IMR-90 (cell line): ENCODE measurements at regions not wholly inside any gene's neighbourhood (a gene's known extent, or its start where the extent isn't known, plus 50 kb on each side); places are given as distances from the start of the nearest gene placed in this dataset.

Experiments
- ATAC-seq: fragments of 200-7000 bp; cut with Tn5 transposase; 2 replicates; pipeline ENCODE4 v1.9.1; 2020; ENCODE audit warnings: low read depth, mild to moderate bottlenecking, moderate library complexity
- BruUV-seq: library from RNA; stranded (reverse); fragments of 400-500 nt; replicated peaks from 2 replicates; lab custom pipeline; 2021; lab: Mats Ljungman, UMichigan
- CTCF ChIA-PET: fragments of 300-600 bp; formaldehyde crosslinking; extraction: SDS; loops from one replicate; lab custom pipeline; 2021; ENCODE audit warnings: antibody characterized with exemption; lab: Yijun Ruan, JAX
- POLR2A ChIA-PET: fragments of 300-600 bp; sonication (Branson Sonifier 250); formaldehyde crosslinking; loops from one replicate; lab custom pipeline; 2022; ENCODE audit warnings: antibody characterized with exemption; ENCODE audit not compliant: unreplicated experiment; lab: Charles Lee
- DNase-seq: peaks from one replicate; pipeline ENCODE4 v3.0.0; 2013
- H2AFZ ChIP-seq: replicated peaks from 2 replicates; pipeline ENCODE3; 2013; ENCODE audit warnings: low read length, mild to moderate bottlenecking; ENCODE audit not compliant: poor library complexity
- H2AK5ac ChIP-seq: 2 replicates; pipeline ENCODE4 v1.6.1; 2013; ENCODE audit warnings: low read depth, low read length, inconsistent platforms
- H2AK9ac ChIP-seq: replicated peaks from 2 replicates; pipeline ENCODE3; 2013; ENCODE audit warnings: mild to moderate bottlenecking, low read depth, low read length, moderate library complexity; ENCODE audit not compliant: poor library complexity
- H2BK120ac ChIP-seq: 2 replicates; pipeline ENCODE4 v1.6.1; 2013; ENCODE audit warnings: low read depth, low read length, inconsistent platforms
- H2BK15ac ChIP-seq: 3 replicates; pipeline ENCODE4 v1.6.1; 2013; ENCODE audit warnings: low read depth, low read length, inconsistent platforms
- H2BK20ac ChIP-seq: 2 replicates; pipeline ENCODE4 v1.6.1; 2013; ENCODE audit warnings: low read depth, mild to moderate bottlenecking, inconsistent platforms, low read length, moderate library complexity
- H2BK5ac ChIP-seq: 2 replicates; pipeline ENCODE4 v1.6.1; 2013; ENCODE audit warnings: mild to moderate bottlenecking, low read depth, low read length, inconsistent platforms; ENCODE audit not compliant: poor library complexity, severe bottlenecking
- H3K14ac ChIP-seq: replicated peaks from 2 replicates; pipeline ENCODE4 v1.6.1; 2013; ENCODE audit warnings: low read depth, low read length, inconsistent platforms
- H3K18ac ChIP-seq: 2 replicates; pipeline ENCODE4 v1.6.1; 2013; ENCODE audit warnings: low read depth, low read length, control low read depth
- H3K23ac ChIP-seq: 2 replicates; pipeline ENCODE4 v1.6.1; 2013; ENCODE audit warnings: low read depth, low read length, inconsistent platforms
- H3K27ac ChIP-seq: 2 replicates; pipeline ENCODE4 v1.5.1; 2013; ENCODE audit warnings: mild to moderate bottlenecking, control low read depth, low read length; ENCODE audit not compliant: insufficient read depth
- H3K27me3 ChIP-seq: 2 replicates; pipeline ENCODE4 v1.6.1; 2013; ENCODE audit warnings: low read length; ENCODE audit not compliant: control insufficient read depth, insufficient read depth
- H3K36me3 ChIP-seq: 2 replicates; pipeline ENCODE4 v1.6.1; 2013; ENCODE audit warnings: low read length, mixed read lengths; ENCODE audit not compliant: control insufficient read depth, insufficient read depth
- H3K4ac ChIP-seq: 2 replicates; pipeline ENCODE4 v1.6.1; 2013; ENCODE audit warnings: low read depth, low read length, inconsistent platforms
- H3K4me1 ChIP-seq: 2 replicates; pipeline ENCODE4 v1.6.1; 2013; ENCODE audit warnings: low read length, mixed read lengths; ENCODE audit not compliant: control insufficient read depth, insufficient read depth
- H3K4me2 ChIP-seq: 2 replicates; pipeline ENCODE4 v1.6.1; 2013; ENCODE audit warnings: low read depth, mild to moderate bottlenecking, control low read depth, low read length, moderate library complexity
- H3K4me3 ChIP-seq: 2 replicates; pipeline ENCODE4 v1.5.1; 2013; ENCODE audit warnings: low read depth, mild to moderate bottlenecking, control low read depth, low read length, moderate library complexity; ENCODE audit not compliant: insufficient read depth
- H3K56ac ChIP-seq: 2 replicates; pipeline ENCODE4 v1.6.1; 2013; ENCODE audit warnings: low read length, inconsistent platforms; ENCODE audit not compliant: insufficient read depth; ENCODE audit errors: extremely low read depth
- H3K79me1 ChIP-seq, 2 experiments: 2 replicates each; pipeline ENCODE4 v1.6.1; 2013; ENCODE audit warnings: low read length in 2 of 2, inconsistent platforms in 1 of 2, low read depth in 1 of 2
- H3K9ac ChIP-seq: 2 replicates; pipeline ENCODE4 v1.6.1; 2013; ENCODE audit warnings: low read depth, low read length, control low read depth
- H3K9me1 ChIP-seq: 2 replicates; pipeline ENCODE4 v1.6.1; 2013; ENCODE audit warnings: low read length, inconsistent platforms; ENCODE audit not compliant: insufficient read depth
- H3K9me3 ChIP-seq: 2 replicates; pipeline ENCODE4 v1.6.1; 2013; ENCODE audit warnings: low read length; ENCODE audit not compliant: control insufficient read depth, insufficient read depth
- H4K20me1 ChIP-seq: 2 replicates; pipeline ENCODE4 v1.6.1; 2013; ENCODE audit warnings: low read length, inconsistent platforms; ENCODE audit not compliant: insufficient read depth
- H4K5ac ChIP-seq: 2 replicates; pipeline ENCODE4 v1.6.1; 2013; ENCODE audit warnings: mild to moderate bottlenecking, low read depth, low read length, control low read depth
- H4K8ac ChIP-seq, 2 experiments: 2 replicates each; pipeline ENCODE4 v1.6.1; 2013; ENCODE audit warnings: low read depth in 2 of 2, low read length in 2 of 2, control low read depth in 1 of 2, inconsistent platforms in 1 of 2
- H4K91ac ChIP-seq: 2 replicates; pipeline ENCODE4 v1.6.1; 2013; ENCODE audit warnings: low read depth, low read length, inconsistent platforms; ENCODE audit not compliant: insufficient read depth
- BHLHE40 ChIP-seq: fragments of 150-350 bp; IDR thresholded peaks from 2 replicates; pipeline ENCODE4 v1.6.1; 2016; ENCODE audit warnings: mild to moderate bottlenecking, low read depth, low read length
- CEBPB ChIP-seq: IDR thresholded peaks from 2 replicates; pipeline ENCODE4 v1.6.1; 2012; ENCODE audit warnings: low read depth, low read length, improper control_type of control experiment
- CHD1 ChIP-seq: IDR thresholded peaks from 2 replicates; pipeline ENCODE4 v1.6.1; 2012; ENCODE audit warnings: low read depth, low read length, improper control_type of control experiment
- FOS ChIP-seq: fragments of 150-350 bp; IDR thresholded peaks from 2 replicates; pipeline ENCODE4 v1.6.1; 2016; ENCODE audit warnings: low read depth, low read length
- MAZ ChIP-seq: IDR thresholded peaks from 2 replicates; pipeline ENCODE4 v1.6.1; 2012; ENCODE audit warnings: low read depth, mild to moderate bottlenecking, low read length, improper control_type of control experiment, moderate library complexity, borderline replicate concordance
- MXI1 ChIP-seq: IDR thresholded peaks from 2 replicates; pipeline ENCODE4 v1.6.1; 2012; ENCODE audit warnings: low read depth, mild to moderate bottlenecking, low read length, moderate library complexity, borderline replicate concordance
- NFE2L2 ChIP-seq: fragments of 150-350 bp; IDR thresholded peaks from 2 replicates; pipeline ENCODE4 v1.6.1; 2016; ENCODE audit warnings: low read depth, mild to moderate bottlenecking, low read length
- POLR2A ChIP-seq: IDR thresholded peaks from 2 replicates; pipeline ENCODE4 v1.6.1; 2012; ENCODE audit warnings: mild to moderate bottlenecking, low read depth, low read length
- RAD21 ChIP-seq: IDR thresholded peaks from 2 replicates; pipeline ENCODE4 v1.6.1; 2012; ENCODE audit warnings: low read length, improper control_type of control experiment
- RFX5 ChIP-seq: IDR thresholded peaks from 2 replicates; pipeline ENCODE4 v1.8.0; 2012; ENCODE audit warnings: low read depth, mild to moderate bottlenecking, low read length, moderate library complexity
- SMC3 ChIP-seq: fragments of 150-350 bp; IDR thresholded peaks from 2 replicates; pipeline ENCODE4 v1.6.1; 2016; ENCODE audit warnings: low read depth, mild to moderate bottlenecking, antibody characterized with exemption, low read length, moderate library complexity
- WGBS, 2 experiments: methylation state at CpG; one replicate each; pipeline versions ENCODE4 v1.1.5 to v1.1.7; 2013; ENCODE audit warnings: missing lambda C conversion rate in 2 of 2; ENCODE audit not compliant: insufficient read length in 1 of 2; ENCODE audit errors: extremely low coverage in 2 of 2; 5-methylcytosine and 5-hydroxymethylcytosine counted together
- dilution Hi-C: fragments of 300-500 bp; cut with HindIII; formaldehyde crosslinking; loops from one replicate; pipeline ENCODE4 v1.14.3; 2018; ENCODE audit warnings: low sequenced_read_pairs; ENCODE audit not compliant: unreplicated experiment
- in situ Hi-C: fragments of 300-500 bp; cut with MboI; formaldehyde crosslinking; loops from 3 replicates; pipeline ENCODE4 v1.14.3; 2019; ENCODE audit warnings: low sequenced_read_pairs, inconsistent platforms, mixed read lengths
- intact Hi-C: fragments of 100-400 bp; cut with micrococcal nuclease; formaldehyde crosslinking; loops from 2 replicates; pipeline ENCODE4 v1.10.0; 2022
- TF ChIP-seq, protein P1 (sequence below): fragments of 150-350 bp; IDR thresholded peaks from 2 replicates; pipeline ENCODE4 v1.6.1; 2016; ENCODE audit warnings: low read depth, mild to moderate bottlenecking, low read length, moderate library complexity, borderline replicate concordance
- TF ChIP-seq, protein P2 (sequence below): fragments of 150-350 bp; IDR thresholded peaks from 2 replicates; pipeline ENCODE4 v1.6.1; 2017; ENCODE audit warnings: mild to moderate bottlenecking, antibody characterized with exemption, low read length, low read depth
- TF ChIP-seq, protein P3 (sequence below): conservative IDR thresholded peaks from 2 replicates; pipeline ENCODE4 v1.5.1; 2012; ENCODE audit warnings: mild to moderate bottlenecking, low read depth, low read length, improper control_type of control experiment

DNA sequence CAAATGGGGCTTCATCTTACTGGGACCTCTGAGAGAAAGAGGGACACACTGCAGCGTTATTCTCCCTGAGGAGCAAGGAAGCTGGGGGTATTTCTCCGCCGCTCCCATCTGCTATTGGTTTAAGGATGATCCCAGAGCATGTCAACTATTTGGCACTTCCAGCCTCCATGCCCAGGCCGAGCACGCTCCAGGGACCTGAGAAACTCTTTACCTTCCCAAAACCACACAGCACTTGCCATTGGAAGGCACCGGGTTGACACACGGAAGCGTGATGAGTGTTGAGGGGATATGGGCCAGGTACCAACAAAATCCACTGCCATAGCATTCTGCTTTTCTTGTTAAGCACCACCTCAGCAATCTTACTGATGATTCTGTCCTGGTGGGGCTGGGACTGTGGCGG lies 92.4 kb upstream of the SLC24A3 start:
- Histone ChIP-seq H3K14ac (no peak overlapping the region), H3K4ac (no peak overlapping the region), H3K56ac (no peak overlapping the region), H2AK5ac (no peak overlapping the region), H3K27ac (no peak overlapping the region), H2BK20ac (no peak overlapping the region), H3K4me3 (no peak overlapping the region), H3K4me2 (no peak overlapping the region), H3K9me3 (peaks cover 14% of the 10 kb centered on the region), H2BK120ac (no peak overlapping the region), H3K27me3 (no peaks in the 10 kb centered on the region), H4K8ac (no peak overlapping the region), H2AFZ (no peak overlapping the region), H3K4me1 (no peaks in the 10 kb centered on the region), H3K36me3 (no peaks in the 10 kb centered on the region), H2BK5ac (no peak overlapping the region), H4K20me1 (no peaks in the 10 kb centered on the region), H3K9me1 (no peaks in the 10 kb centered on the region), H4K5ac (no peak overlapping the region), H2BK15ac (no peak overlapping the region), H4K91ac (no peak overlapping the region), H3K18ac (no peak overlapping the region), H3K79me1 (no peaks in the 10 kb centered on the region), H3K9ac (no peak overlapping the region), H3K23ac (no peak overlapping the region), H2AK9ac (no peak overlapping the region)
- DNase-seq, result no peak
- CTCF ChIA-PET, result no interaction called here
- intact Hi-C loops, result no loop called here
- BruUV-seq, result no TSS peak
- WGBS, 2 experiments, result 0% methylated on average over 1 of the region's 9 CpGs; no CpG with 5 or more reads in 1 of the 2 experiments
- dilution Hi-C loops, result no loop called here
- no peak for ATAC-seq
- TF ChIP-seq MXI1, result no peak
- TF ChIP-seq SMC3, result no peak
- no peak for TF ChIP-seq CEBPB
- TF ChIP-seq, protein P1, sequence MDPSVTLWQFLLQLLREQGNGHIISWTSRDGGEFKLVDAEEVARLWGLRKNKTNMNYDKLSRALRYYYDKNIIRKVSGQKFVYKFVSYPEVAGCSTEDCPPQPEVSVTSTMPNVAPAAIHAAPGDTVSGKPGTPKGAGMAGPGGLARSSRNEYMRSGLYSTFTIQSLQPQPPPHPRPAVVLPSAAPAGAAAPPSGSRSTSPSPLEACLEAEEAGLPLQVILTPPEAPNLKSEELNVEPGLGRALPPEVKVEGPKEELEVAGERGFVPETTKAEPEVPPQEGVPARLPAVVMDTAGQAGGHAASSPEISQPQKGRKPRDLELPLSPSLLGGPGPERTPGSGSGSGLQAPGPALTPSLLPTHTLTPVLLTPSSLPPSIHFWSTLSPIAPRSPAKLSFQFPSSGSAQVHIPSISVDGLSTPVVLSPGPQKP, result no peak
- no peak for TF ChIP-seq FOS
- TF ChIP-seq BHLHE40, result no peak
- no peak for TF ChIP-seq RFX5
- no peak for TF ChIP-seq NFE2L2
- TF ChIP-seq RAD21, result no peak
- TF ChIP-seq, protein P2, sequence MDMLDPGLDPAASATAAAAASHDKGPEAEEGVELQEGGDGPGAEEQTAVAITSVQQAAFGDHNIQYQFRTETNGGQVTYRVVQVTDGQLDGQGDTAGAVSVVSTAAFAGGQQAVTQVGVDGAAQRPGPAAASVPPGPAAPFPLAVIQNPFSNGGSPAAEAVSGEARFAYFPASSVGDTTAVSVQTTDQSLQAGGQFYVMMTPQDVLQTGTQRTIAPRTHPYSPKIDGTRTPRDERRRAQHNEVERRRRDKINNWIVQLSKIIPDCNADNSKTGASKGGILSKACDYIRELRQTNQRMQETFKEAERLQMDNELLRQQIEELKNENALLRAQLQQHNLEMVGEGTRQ, result no peak
- TF ChIP-seq MAZ, result no peak
- no peak for TF ChIP-seq POLR2A
- TF ChIP-seq CHD1, result no peak
- TF ChIP-seq, protein P3, sequence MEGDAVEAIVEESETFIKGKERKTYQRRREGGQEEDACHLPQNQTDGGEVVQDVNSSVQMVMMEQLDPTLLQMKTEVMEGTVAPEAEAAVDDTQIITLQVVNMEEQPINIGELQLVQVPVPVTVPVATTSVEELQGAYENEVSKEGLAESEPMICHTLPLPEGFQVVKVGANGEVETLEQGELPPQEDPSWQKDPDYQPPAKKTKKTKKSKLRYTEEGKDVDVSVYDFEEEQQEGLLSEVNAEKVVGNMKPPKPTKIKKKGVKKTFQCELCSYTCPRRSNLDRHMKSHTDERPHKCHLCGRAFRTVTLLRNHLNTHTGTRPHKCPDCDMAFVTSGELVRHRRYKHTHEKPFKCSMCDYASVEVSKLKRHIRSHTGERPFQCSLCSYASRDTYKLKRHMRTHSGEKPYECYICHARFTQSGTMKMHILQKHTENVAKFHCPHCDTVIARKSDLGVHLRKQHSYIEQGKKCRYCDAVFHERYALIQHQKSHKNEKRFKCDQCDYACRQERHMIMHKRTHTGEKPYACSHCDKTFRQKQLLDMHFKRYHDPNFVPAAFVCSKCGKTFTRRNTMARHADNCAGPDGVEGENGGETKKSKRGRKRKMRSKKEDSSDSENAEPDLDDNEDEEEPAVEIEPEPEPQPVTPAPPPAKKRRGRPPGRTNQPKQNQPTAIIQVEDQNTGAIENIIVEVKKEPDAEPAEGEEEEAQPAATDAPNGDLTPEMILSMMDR, result no peak
- POLR2A ChIA-PET, result no interaction called here
- in situ Hi-C loops, result no loop called here
